Upper lobe of right lung (tissue), 1 donor: ENCODE measurements at regions not wholly inside any gene's neighbourhood (a gene's known extent, or its start where the extent isn't known, plus 50 kb on each side); places are given as distances from the start of the nearest gene placed in this dataset.

Experiments used
- ATAC-seq: fragments of 200-7000 bp; cut with Tn5 transposase; one replicate; pipeline ENCODE4 v1.9.1; 2020; ENCODE audit warnings: mild to moderate bottlenecking, moderate library complexity
- DNase-seq: peaks from one replicate; pipeline ENCODE4 v3.0.0-alpha.2; 2020
- H3K27ac ChIP-seq: fragments of 200-600 bp; one replicate; pipeline ENCODE4 v1.8.0; 2022
- H3K27me3 ChIP-seq: fragments of 200-600 bp; one replicate; pipeline ENCODE4 v1.8.0; 2022; ENCODE audit warnings: mild to moderate bottlenecking
- H3K36me3 ChIP-seq: fragments of 200-600 bp; one replicate; pipeline ENCODE4 v1.8.0; 2022
- H3K4me1 ChIP-seq: fragments of 200-600 bp; one replicate; pipeline ENCODE4 v1.8.0; 2022
- H3K4me3 ChIP-seq: fragments of 200-600 bp; one replicate; pipeline ENCODE4 v1.8.0; 2022; ENCODE audit warnings: mild to moderate bottlenecking
- H3K9me3 ChIP-seq: fragments of 200-600 bp; one replicate; pipeline ENCODE4 v1.8.0; 2022
- intact Hi-C: fragments of 100-400 bp; cut with DNase I; formaldehyde crosslinking; loops from one replicate; pipeline ENCODE4 v1.11.0; 2022
- TF ChIP-seq, protein P1 (sequence below): fragments of 200-600 bp; IDR thresholded peaks from one replicate; pipeline ENCODE4 v1.8.0; 2022; ENCODE audit warnings: antibody characterized with exemption
- donor health status: DM: no; HTN: yes; CAD: no; lungs with severe emphysema.

DNA sequence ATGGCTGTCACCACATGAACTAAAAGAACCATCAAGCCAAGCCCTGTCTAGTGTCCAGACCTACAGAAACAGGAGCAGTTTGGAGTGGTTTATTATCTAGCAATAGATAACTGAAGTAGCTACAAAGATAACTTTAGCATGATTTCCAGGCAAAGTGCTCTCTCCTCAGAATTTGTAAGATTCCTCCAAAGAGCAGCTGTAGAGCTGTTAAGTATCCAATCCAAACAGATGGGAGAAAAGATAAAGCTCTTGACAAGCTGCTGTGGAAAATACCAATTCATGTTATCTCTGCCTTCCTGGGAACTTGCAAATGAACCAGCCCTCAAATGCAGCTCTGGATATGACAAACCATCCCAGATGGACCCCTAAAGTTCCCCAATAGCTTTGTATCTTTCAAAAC, 78.9 kb upstream of the RESF1 start:
- no peaks in the 10 kb centered on the region for H3K27me3 ChIP-seq
- DNase-seq (no peak), ATAC-seq (no peak)
- no peak overlapping the region for H3K4me3 ChIP-seq
- intact Hi-C loops, result no loop called here
- no peaks in the 10 kb centered on the region for H3K9me3 ChIP-seq
- TF ChIP-seq, protein P1, sequence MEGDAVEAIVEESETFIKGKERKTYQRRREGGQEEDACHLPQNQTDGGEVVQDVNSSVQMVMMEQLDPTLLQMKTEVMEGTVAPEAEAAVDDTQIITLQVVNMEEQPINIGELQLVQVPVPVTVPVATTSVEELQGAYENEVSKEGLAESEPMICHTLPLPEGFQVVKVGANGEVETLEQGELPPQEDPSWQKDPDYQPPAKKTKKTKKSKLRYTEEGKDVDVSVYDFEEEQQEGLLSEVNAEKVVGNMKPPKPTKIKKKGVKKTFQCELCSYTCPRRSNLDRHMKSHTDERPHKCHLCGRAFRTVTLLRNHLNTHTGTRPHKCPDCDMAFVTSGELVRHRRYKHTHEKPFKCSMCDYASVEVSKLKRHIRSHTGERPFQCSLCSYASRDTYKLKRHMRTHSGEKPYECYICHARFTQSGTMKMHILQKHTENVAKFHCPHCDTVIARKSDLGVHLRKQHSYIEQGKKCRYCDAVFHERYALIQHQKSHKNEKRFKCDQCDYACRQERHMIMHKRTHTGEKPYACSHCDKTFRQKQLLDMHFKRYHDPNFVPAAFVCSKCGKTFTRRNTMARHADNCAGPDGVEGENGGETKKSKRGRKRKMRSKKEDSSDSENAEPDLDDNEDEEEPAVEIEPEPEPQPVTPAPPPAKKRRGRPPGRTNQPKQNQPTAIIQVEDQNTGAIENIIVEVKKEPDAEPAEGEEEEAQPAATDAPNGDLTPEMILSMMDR, result no peak
- peaks cover 7% of the 10 kb centered on the region for H3K4me1 ChIP-seq
- H3K36me3 ChIP-seq, result no peaks in the 10 kb centered on the region
- H3K27ac ChIP-seq, result no peak overlapping the region

GRCh38 chr12:31877884-31878283, 81.3 kb upstream of the RESF1 start:
- H3K27me3 ChIP-seq, result no peaks in the 10 kb centered on the region
- H3K36me3 ChIP-seq, result no peaks in the 10 kb centered on the region
- H3K9me3 ChIP-seq, result no peaks in the 10 kb centered on the region
- H3K4me1 ChIP-seq, result peaks cover 15% of the 10 kb centered on the region
- intact Hi-C loops, result no loop called here
- no peak for DNase-seq
- ATAC-seq, result no peak
- H3K4me3 ChIP-seq, result no peak overlapping the region
- no peak overlapping the region for H3K27ac ChIP-seq
- TF ChIP-seq, protein P1, result no peak

DNA sequence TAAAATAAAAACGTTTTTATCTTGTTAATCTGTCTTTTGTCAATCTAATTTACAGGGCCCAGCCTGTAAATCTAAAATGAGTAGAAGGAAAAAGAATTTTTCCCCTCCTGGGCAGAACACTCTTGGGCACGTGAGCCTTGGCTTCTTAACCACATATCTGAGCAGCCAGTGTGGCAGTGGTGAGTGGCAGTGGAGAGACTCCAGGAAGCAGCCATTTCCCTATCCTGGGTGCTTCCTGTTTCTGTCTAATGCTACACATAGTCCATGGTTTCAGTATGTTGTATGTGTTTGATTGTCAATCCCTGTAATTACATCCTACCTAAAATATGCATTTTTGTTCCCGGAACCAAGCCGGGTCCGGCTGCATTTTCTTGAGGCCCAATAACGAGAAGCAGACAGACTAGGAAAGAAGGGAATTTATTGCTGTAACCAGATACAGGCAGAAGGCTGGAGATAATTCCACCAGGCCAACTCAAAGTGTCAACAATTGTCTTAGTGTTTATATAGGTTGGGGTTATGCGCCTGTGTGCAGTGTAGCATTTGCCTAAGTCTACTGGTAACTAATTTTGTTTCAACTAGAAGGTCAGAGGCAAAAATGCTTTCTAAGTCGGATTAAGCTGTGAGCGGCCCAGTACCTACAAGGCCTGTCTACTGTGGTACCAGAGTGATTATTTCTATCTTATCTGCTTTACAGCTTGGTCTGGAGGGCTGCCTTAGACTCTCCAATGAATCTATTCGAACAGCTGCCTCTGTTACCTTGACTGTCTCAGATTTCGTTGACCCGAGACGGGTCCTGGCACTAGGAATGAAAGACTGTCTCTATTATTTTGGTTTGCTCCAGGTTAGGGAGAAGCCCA, 82.4 kb upstream of the RESF1 start:
- Histone ChIP-seq H3K36me3 (no peaks in the 10 kb centered on the region), H3K9me3 (no peaks in the 10 kb centered on the region), H3K4me1 (peaks cover 15% of the 10 kb centered on the region), H3K27me3 (no peaks in the 10 kb centered on the region), H3K4me3 (no peak overlapping the region), H3K27ac (no peak overlapping the region)
- TF ChIP-seq, protein P1, result no peak
- intact Hi-C loops, result no loop called here
- peak; percentile 85 for ATAC-seq
- no peak for DNase-seq

- intact Hi-C loops, result no loop called here
- H3K27ac ChIP-seq, result peak overlapping the region; percentile 65
Measured at GRCh38 chr12:31875609-31875964, 83.6 kb upstream of the RESF1 start.

GRCh38 chr12:31874961-31875608, 84.1 kb upstream of the RESF1 start:
- ATAC-seq (peak; percentile 85), DNase-seq (peak; percentile 66)
- Histone ChIP-seq H3K36me3 (no peaks in the 10 kb centered on the region), H3K4me1 (peaks cover 15% of the 10 kb centered on the region), H3K9me3 (no peaks in the 10 kb centered on the region), H3K27me3 (no peaks in the 10 kb centered on the region), H3K4me3 (no peak overlapping the region), H3K27ac (peak overlapping the region; percentile 65)
- TF ChIP-seq, protein P1, result no peak
- intact Hi-C loops, result no loop called here

More at GRCh38 chr12:31875609-31875964, 83.6 kb upstream of the RESF1 start:
- Histone ChIP-seq H3K4me1 (peaks cover 15% of the 10 kb centered on the region), H3K4me3 (no peak overlapping the region), H3K9me3 (no peaks in the 10 kb centered on the region), H3K27me3 (no peaks in the 10 kb centered on the region), H3K36me3 (no peaks in the 10 kb centered on the region)
- ATAC-seq (no peak), DNase-seq (no peak)
- TF ChIP-seq, protein P1, result no peak
